ENCODE measurements at regions not wholly inside any gene's neighbourhood (a gene's known extent, or its start where the extent isn't known, plus 50 kb on each side); places are given as distances from the start of the nearest gene placed in this dataset.

DNA sequence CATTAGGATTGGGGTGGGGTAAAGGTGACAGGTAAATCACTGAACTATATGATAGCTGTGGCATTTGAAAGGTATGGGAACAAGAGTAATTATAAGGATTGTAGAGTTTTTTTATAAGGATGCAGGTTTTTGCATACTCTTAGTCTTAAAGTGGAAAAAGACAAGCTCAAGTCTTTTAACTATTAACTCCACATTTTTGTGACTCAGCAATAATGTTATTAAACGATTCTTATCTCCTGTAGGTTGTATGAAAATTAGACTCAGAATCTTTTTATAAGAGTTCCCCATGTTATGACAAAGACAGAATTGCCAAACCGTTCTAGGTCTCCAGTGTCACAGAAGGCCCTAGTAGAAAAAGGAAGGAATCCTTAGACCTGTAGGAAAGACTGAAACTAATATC is 49.9 kb upstream of the TTLL7 start:
- H3K27ac Mint-ChIP-seq: no peak overlapping the region
- no peak for DNase-seq

More for the DNA sequence above, 49.9 kb upstream of the TTLL7 start:
- Mint-ChIP-seq H3K9me3 (no peaks in the 10 kb centered on the region), H3K4me1 (ENCODE audit: low read depth) (no peaks in the 10 kb centered on the region), H3K4me3 (no peak overlapping the region), H3K27me3 (no peaks in the 10 kb centered on the region), H3K36me3 (ENCODE audit: low read depth) (no peaks in the 10 kb centered on the region)
